ENCODE measurements at regions not wholly inside any gene's neighbourhood (a gene's known extent, or its start where the extent isn't known, plus 50 kb on each side); places are given as distances from the start of the nearest gene placed in this dataset.

DNA sequence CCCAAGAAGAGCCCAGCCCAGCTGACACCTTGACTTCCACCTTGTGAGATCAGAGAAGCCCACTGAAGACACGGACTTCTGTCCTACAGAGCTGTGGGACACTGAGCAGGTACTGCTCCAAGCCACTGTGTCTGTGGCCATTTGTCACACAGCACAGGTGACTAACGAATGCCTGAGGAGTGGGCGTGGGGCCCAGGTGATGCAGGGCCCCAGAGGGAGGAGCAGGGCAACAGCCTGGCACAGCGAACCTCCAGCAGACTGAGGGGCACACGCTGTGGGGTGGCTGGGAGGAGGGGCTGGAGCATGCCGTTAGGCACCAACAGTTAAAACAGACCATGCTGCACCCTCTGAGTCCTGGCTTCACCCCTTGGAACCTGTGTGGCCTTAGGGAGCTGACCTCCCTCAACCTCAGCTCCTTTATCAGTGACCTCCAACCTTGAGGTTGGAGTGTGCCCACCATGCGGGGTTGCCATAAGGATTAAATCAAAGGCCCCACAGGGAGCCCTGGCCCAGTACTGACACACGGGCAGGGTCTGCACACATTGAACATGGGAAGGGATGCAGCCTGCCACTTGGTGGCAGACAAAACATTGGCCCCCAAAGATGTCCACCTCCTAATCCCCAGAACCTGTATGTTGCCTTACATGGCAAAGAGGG is 119.9 kb upstream of the CST7 start:
- H3K9me3 Mint-ChIP-seq (ENCODE audit: low read depth): no peaks in the 10 kb centered on the region

DNA sequence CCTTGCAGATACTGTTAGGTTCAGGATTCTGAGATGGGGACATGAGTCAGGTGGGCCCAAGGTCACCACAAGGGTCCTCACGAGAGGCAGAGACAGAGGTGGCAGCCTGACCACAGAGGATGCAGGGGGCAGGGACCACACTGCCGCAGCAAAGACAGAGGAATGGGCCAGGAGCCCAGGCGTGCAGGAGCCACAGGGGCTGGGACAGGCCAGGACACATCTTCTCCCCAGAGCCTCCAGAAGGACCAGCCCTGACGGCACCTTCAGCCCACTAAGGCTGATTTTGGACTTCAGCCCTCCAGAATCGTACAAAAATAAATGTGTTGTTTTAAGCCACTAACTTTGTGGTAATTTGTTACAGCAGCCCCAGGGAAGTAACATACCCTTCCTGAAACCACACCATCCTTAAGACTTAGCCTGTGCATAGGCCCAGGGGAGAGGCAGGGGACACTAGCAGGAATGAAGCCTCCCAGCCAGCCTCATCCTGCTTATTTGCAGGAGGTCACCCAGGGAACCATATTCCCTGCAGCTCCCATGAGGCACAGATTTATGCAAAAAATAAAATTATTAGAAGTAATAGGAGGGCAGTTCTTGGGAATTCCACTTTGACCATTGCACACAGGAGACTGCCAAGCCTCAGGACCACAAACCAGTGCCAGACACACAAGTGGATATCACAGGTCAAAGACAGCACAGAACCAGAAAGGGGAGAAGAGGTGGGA is 119.3 kb upstream of the CST7 start:
- Mint-ChIP-seq H3K4me3 (no peak overlapping the region), H3K27ac (no peak overlapping the region), H3K9me3 (ENCODE audit: low read depth) (no peaks in the 10 kb centered on the region), H3K27me3 (no peaks in the 10 kb centered on the region), H3K36me3 (no peaks in the 10 kb centered on the region), H3K4me1 (ENCODE audit: low read depth) (no peaks in the 10 kb centered on the region)

More for the DNA sequence above, 119.9 kb upstream of the CST7 start:
- Mint-ChIP-seq H3K36me3 (no peaks in the 10 kb centered on the region), H3K27me3 (no peaks in the 10 kb centered on the region), H3K4me3 (no peak overlapping the region), H3K27ac (no peak overlapping the region), H3K4me1 (ENCODE audit: low read depth) (no peaks in the 10 kb centered on the region)

DNA sequence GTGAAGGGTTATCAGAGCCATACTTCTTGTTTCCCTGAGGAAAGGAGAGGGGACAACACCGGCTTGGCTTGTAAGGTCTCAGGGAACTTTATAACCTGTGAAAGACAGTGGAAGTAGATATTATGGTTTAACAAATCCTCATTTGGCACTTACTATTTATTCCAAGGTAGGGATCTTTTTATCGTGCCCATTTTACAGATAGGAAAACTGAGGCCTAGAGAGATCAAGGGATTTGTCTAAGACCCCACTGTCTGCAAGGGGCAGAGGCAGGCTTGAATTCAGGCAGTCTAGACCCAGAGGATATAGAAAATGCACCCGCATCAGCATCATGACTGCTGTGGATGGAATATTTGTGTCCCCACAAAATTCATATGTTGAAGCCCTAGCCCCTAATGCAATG is 118.4 kb upstream of the CST7 start:
- Mint-ChIP-seq H3K4me1 (ENCODE audit: low read depth) (no peaks in the 10 kb centered on the region), H3K9me3 (ENCODE audit: low read depth) (no peaks in the 10 kb centered on the region), H3K36me3 (no peaks in the 10 kb centered on the region), H3K4me3 (no peak overlapping the region), H3K27ac (no peak overlapping the region), H3K27me3 (no peaks in the 10 kb centered on the region)

DNA sequence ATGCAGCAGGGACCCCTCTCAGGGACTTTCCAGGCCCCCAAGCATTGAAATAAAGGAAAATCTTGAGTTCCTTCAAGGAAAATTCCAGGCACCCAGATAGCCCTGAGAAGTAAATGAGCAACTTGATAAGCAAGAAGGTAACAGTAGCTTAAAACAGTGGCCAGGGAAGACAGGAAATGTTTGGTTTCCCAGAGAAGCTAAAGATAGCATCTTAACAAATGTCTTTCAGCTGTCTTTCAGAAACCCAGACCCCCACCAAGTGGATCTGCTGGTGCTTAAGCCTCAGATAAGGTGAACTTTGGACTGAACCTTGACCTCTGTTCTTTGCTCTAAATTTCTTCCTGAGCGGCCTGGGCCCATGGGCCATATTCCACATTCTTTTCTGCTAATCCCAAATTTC is 117.8 kb upstream of the CST7 start:
- H3K4me3 Mint-ChIP-seq: no peak overlapping the region
- H3K9me3 Mint-ChIP-seq (ENCODE audit: low read depth): no peaks in the 10 kb centered on the region
- no peak overlapping the region for H3K27ac Mint-ChIP-seq
- H3K36me3 Mint-ChIP-seq: no peaks in the 10 kb centered on the region
- no peaks in the 10 kb centered on the region for H3K4me1 Mint-ChIP-seq (ENCODE audit: low read depth)
- peaks cover 1% of the 10 kb centered on the region for H3K27me3 Mint-ChIP-seq

- Mint-ChIP-seq H3K27me3 (peaks cover 1% of the 10 kb centered on the region), H3K4me3 (no peak overlapping the region), H3K27ac (no peak overlapping the region), H3K36me3 (no peaks in the 10 kb centered on the region), H3K4me1 (ENCODE audit: low read depth) (no peaks in the 10 kb centered on the region), H3K9me3 (ENCODE audit: low read depth) (no peaks in the 10 kb centered on the region)
Measured at GRCh38 chr20:24832518-24832917, 116.6 kb upstream of the CST7 start.

- no peaks in the 10 kb centered on the region for H3K4me1 Mint-ChIP-seq (ENCODE audit: low read depth)
- H3K27me3 Mint-ChIP-seq: peaks cover 1% of the 10 kb centered on the region
- H3K4me3 Mint-ChIP-seq: no peak overlapping the region
- no peaks in the 10 kb centered on the region for H3K9me3 Mint-ChIP-seq (ENCODE audit: low read depth)
- H3K36me3 Mint-ChIP-seq: no peaks in the 10 kb centered on the region
- H3K27ac Mint-ChIP-seq: no peak overlapping the region
Measured at GRCh38 chr20:24833592-24833991, 115.5 kb upstream of the CST7 start.

DNA sequence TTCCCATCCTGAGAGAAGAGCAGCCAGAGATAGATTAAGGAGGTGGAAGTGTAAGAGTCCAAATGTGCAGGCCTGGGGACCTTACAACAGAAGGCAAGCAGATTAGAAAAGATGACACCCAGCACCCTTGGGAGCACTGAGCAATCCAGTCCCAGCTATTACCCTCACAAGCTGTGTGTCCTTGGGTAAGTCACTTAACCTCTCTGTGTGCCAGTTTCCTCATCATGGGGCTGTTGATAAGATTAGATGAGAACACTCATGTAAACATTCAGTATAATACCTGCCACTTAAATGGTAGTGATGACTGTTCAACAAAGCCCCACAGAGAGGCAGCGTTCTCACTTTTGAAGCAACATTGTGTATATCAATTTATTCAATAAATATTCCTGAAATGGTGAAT is 114.8 kb upstream of the CST7 start:
- peaks cover 1% of the 10 kb centered on the region for H3K27me3 Mint-ChIP-seq
- H3K4me3 Mint-ChIP-seq: no peak overlapping the region
- no peaks in the 10 kb centered on the region for H3K9me3 Mint-ChIP-seq (ENCODE audit: low read depth)
- H3K36me3 Mint-ChIP-seq: no peaks in the 10 kb centered on the region
- no peaks in the 10 kb centered on the region for H3K4me1 Mint-ChIP-seq (ENCODE audit: low read depth)
- no peak overlapping the region for H3K27ac Mint-ChIP-seq

DNA sequence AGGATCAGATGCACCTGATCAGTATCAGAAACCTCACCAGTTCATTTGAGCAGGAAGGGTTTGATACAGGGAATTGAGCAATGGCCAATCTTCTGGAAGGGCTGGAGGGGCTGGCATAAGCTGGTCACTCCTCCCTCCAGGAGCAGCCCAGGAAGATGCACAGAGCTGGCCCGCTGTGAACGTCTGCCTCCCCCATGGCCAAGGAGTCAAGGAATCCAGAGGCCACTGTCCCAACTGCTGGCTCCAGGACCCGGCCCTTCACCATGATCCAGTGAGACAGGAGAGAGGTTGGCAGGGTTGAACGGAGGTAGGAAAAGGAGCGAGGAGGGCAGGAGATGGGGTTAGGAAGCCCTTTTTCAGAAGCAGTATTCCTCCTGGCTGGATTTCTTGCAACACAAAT is 113.9 kb upstream of the CST7 start:
- Mint-ChIP-seq H3K9me3 (ENCODE audit: low read depth) (no peaks in the 10 kb centered on the region), H3K27ac (no peak overlapping the region), H3K36me3 (no peaks in the 10 kb centered on the region), H3K4me3 (no peak overlapping the region), H3K4me1 (ENCODE audit: low read depth) (no peaks in the 10 kb centered on the region), H3K27me3 (peaks cover 4% of the 10 kb centered on the region)

GRCh38 chr20:24836041-24836533 is 113.0 kb upstream of the CST7 start:
- H3K27me3 Mint-ChIP-seq: peaks cover 5% of the 10 kb centered on the region

GRCh38 chr20:24836661-24837299 is 112.3 kb upstream of the CST7 start:
- Mint-ChIP-seq H3K4me3 (no peak overlapping the region), H3K36me3 (no peaks in the 10 kb centered on the region), H3K9me3 (ENCODE audit: low read depth) (no peaks in the 10 kb centered on the region), H3K27me3 (peaks cover 5% of the 10 kb centered on the region), H3K4me1 (ENCODE audit: low read depth) (no peaks in the 10 kb centered on the region), H3K27ac (no peak overlapping the region)

More at GRCh38 chr20:24836041-24836533, 113.0 kb upstream of the CST7 start:
- H3K36me3 Mint-ChIP-seq: no peaks in the 10 kb centered on the region
- no peak overlapping the region for H3K27ac Mint-ChIP-seq
- H3K4me1 Mint-ChIP-seq (ENCODE audit: low read depth): no peaks in the 10 kb centered on the region
- H3K9me3 Mint-ChIP-seq (ENCODE audit: low read depth): no peaks in the 10 kb centered on the region
- H3K4me3 Mint-ChIP-seq: no peak overlapping the region

GRCh38 chr20:24837781-24838450 is 111.2 kb upstream of the CST7 start:
- H3K4me3 Mint-ChIP-seq: no peak overlapping the region
- no peaks in the 10 kb centered on the region for H3K9me3 Mint-ChIP-seq (ENCODE audit: low read depth)
- H3K36me3 Mint-ChIP-seq: no peaks in the 10 kb centered on the region
- H3K27me3 Mint-ChIP-seq: peaks cover 6% of the 10 kb centered on the region
- no peaks in the 10 kb centered on the region for H3K4me1 Mint-ChIP-seq (ENCODE audit: low read depth)
- H3K27ac Mint-ChIP-seq: no peak overlapping the region

- no peak overlapping the region for H3K4me3 Mint-ChIP-seq
- no peaks in the 10 kb centered on the region for H3K36me3 Mint-ChIP-seq
- no peaks in the 10 kb centered on the region for H3K4me1 Mint-ChIP-seq (ENCODE audit: low read depth)
- H3K27ac Mint-ChIP-seq: no peak overlapping the region
- peaks cover 6% of the 10 kb centered on the region for H3K27me3 Mint-ChIP-seq
- H3K9me3 Mint-ChIP-seq (ENCODE audit: low read depth): no peaks in the 10 kb centered on the region
Measured at GRCh38 chr20:24838546-24839535, 110.2 kb upstream of the CST7 start.

- H3K4me3 Mint-ChIP-seq: no peak overlapping the region
- no peak overlapping the region for H3K27ac Mint-ChIP-seq
- peaks cover 10% of the 10 kb centered on the region for H3K27me3 Mint-ChIP-seq
- H3K4me1 Mint-ChIP-seq (ENCODE audit: low read depth): no peaks in the 10 kb centered on the region
- H3K36me3 Mint-ChIP-seq: no peaks in the 10 kb centered on the region
- no peaks in the 10 kb centered on the region for H3K9me3 Mint-ChIP-seq (ENCODE audit: low read depth)
Measured at GRCh38 chr20:24840121-24840713, 108.9 kb upstream of the CST7 start.

All from activated naive CD8-positive, alpha-beta T cell (primary cell).